IMR-90 (cell line): ENCODE measurements at regions not wholly inside any gene's neighbourhood (a gene's known extent, or its start where the extent isn't known, plus 50 kb on each side); places are given as distances from the start of the nearest gene placed in this dataset.

Source experiments
- ATAC-seq: fragments of 200-7000 bp; cut with Tn5 transposase; 2 replicates; pipeline ENCODE4 v1.9.1; 2020; ENCODE audit warnings: low read depth, mild to moderate bottlenecking, moderate library complexity
- BruUV-seq: library from RNA; stranded (reverse); fragments of 400-500 nt; replicated peaks from 2 replicates; lab custom pipeline; 2021; lab: Mats Ljungman, UMichigan
- CTCF ChIA-PET: fragments of 300-600 bp; formaldehyde crosslinking; extraction: SDS; loops from one replicate; lab custom pipeline; 2021; ENCODE audit warnings: antibody characterized with exemption; lab: Yijun Ruan, JAX
- POLR2A ChIA-PET: fragments of 300-600 bp; sonication (Branson Sonifier 250); formaldehyde crosslinking; loops from one replicate; lab custom pipeline; 2022; ENCODE audit warnings: antibody characterized with exemption; ENCODE audit not compliant: unreplicated experiment; lab: Charles Lee
- DNase-seq: peaks from one replicate; pipeline ENCODE4 v3.0.0; 2013
- H2AFZ ChIP-seq: replicated peaks from 2 replicates; pipeline ENCODE3; 2013; ENCODE audit warnings: low read length, mild to moderate bottlenecking; ENCODE audit not compliant: poor library complexity
- H2AK5ac ChIP-seq: 2 replicates; pipeline ENCODE4 v1.6.1; 2013; ENCODE audit warnings: low read depth, low read length, inconsistent platforms
- H2AK9ac ChIP-seq: replicated peaks from 2 replicates; pipeline ENCODE3; 2013; ENCODE audit warnings: mild to moderate bottlenecking, low read depth, low read length, moderate library complexity; ENCODE audit not compliant: poor library complexity
- H2BK120ac ChIP-seq: 2 replicates; pipeline ENCODE4 v1.6.1; 2013; ENCODE audit warnings: low read depth, low read length, inconsistent platforms
- H2BK15ac ChIP-seq: 3 replicates; pipeline ENCODE4 v1.6.1; 2013; ENCODE audit warnings: low read depth, low read length, inconsistent platforms
- H2BK20ac ChIP-seq: 2 replicates; pipeline ENCODE4 v1.6.1; 2013; ENCODE audit warnings: low read depth, mild to moderate bottlenecking, inconsistent platforms, low read length, moderate library complexity
- H2BK5ac ChIP-seq: 2 replicates; pipeline ENCODE4 v1.6.1; 2013; ENCODE audit warnings: mild to moderate bottlenecking, low read depth, low read length, inconsistent platforms; ENCODE audit not compliant: poor library complexity, severe bottlenecking
- H3K14ac ChIP-seq: replicated peaks from 2 replicates; pipeline ENCODE4 v1.6.1; 2013; ENCODE audit warnings: low read depth, low read length, inconsistent platforms
- H3K18ac ChIP-seq: 2 replicates; pipeline ENCODE4 v1.6.1; 2013; ENCODE audit warnings: low read depth, low read length, control low read depth
- H3K23ac ChIP-seq: 2 replicates; pipeline ENCODE4 v1.6.1; 2013; ENCODE audit warnings: low read depth, low read length, inconsistent platforms
- H3K27ac ChIP-seq: 2 replicates; pipeline ENCODE4 v1.5.1; 2013; ENCODE audit warnings: mild to moderate bottlenecking, control low read depth, low read length; ENCODE audit not compliant: insufficient read depth
- H3K27me3 ChIP-seq: 2 replicates; pipeline ENCODE4 v1.6.1; 2013; ENCODE audit warnings: low read length; ENCODE audit not compliant: control insufficient read depth, insufficient read depth
- H3K36me3 ChIP-seq: 2 replicates; pipeline ENCODE4 v1.6.1; 2013; ENCODE audit warnings: low read length, mixed read lengths; ENCODE audit not compliant: control insufficient read depth, insufficient read depth
- H3K4ac ChIP-seq: 2 replicates; pipeline ENCODE4 v1.6.1; 2013; ENCODE audit warnings: low read depth, low read length, inconsistent platforms
- H3K4me1 ChIP-seq: 2 replicates; pipeline ENCODE4 v1.6.1; 2013; ENCODE audit warnings: low read length, mixed read lengths; ENCODE audit not compliant: control insufficient read depth, insufficient read depth
- H3K4me2 ChIP-seq: 2 replicates; pipeline ENCODE4 v1.6.1; 2013; ENCODE audit warnings: low read depth, mild to moderate bottlenecking, control low read depth, low read length, moderate library complexity
- H3K4me3 ChIP-seq: 2 replicates; pipeline ENCODE4 v1.5.1; 2013; ENCODE audit warnings: low read depth, mild to moderate bottlenecking, control low read depth, low read length, moderate library complexity; ENCODE audit not compliant: insufficient read depth
- H3K56ac ChIP-seq: 2 replicates; pipeline ENCODE4 v1.6.1; 2013; ENCODE audit warnings: low read length, inconsistent platforms; ENCODE audit not compliant: insufficient read depth; ENCODE audit errors: extremely low read depth
- H3K79me1 ChIP-seq, 2 experiments: 2 replicates each; pipeline ENCODE4 v1.6.1; 2013; ENCODE audit warnings: low read length in 2 of 2, inconsistent platforms in 1 of 2, low read depth in 1 of 2
- H3K9ac ChIP-seq: 2 replicates; pipeline ENCODE4 v1.6.1; 2013; ENCODE audit warnings: low read depth, low read length, control low read depth
- H3K9me1 ChIP-seq: 2 replicates; pipeline ENCODE4 v1.6.1; 2013; ENCODE audit warnings: low read length, inconsistent platforms; ENCODE audit not compliant: insufficient read depth
- H3K9me3 ChIP-seq: 2 replicates; pipeline ENCODE4 v1.6.1; 2013; ENCODE audit warnings: low read length; ENCODE audit not compliant: control insufficient read depth, insufficient read depth
- H4K20me1 ChIP-seq: 2 replicates; pipeline ENCODE4 v1.6.1; 2013; ENCODE audit warnings: low read length, inconsistent platforms; ENCODE audit not compliant: insufficient read depth
- H4K5ac ChIP-seq: 2 replicates; pipeline ENCODE4 v1.6.1; 2013; ENCODE audit warnings: mild to moderate bottlenecking, low read depth, low read length, control low read depth
- H4K8ac ChIP-seq, 2 experiments: 2 replicates each; pipeline ENCODE4 v1.6.1; 2013; ENCODE audit warnings: low read depth in 2 of 2, low read length in 2 of 2, control low read depth in 1 of 2, inconsistent platforms in 1 of 2
- H4K91ac ChIP-seq: 2 replicates; pipeline ENCODE4 v1.6.1; 2013; ENCODE audit warnings: low read depth, low read length, inconsistent platforms; ENCODE audit not compliant: insufficient read depth
- BHLHE40 ChIP-seq: fragments of 150-350 bp; IDR thresholded peaks from 2 replicates; pipeline ENCODE4 v1.6.1; 2016; ENCODE audit warnings: mild to moderate bottlenecking, low read depth, low read length
- CTCF ChIP-seq: conservative IDR thresholded peaks from 2 replicates; pipeline ENCODE4 v1.5.1; 2012; ENCODE audit warnings: mild to moderate bottlenecking, low read depth, low read length, improper control_type of control experiment
- MAZ ChIP-seq: IDR thresholded peaks from 2 replicates; pipeline ENCODE4 v1.6.1; 2012; ENCODE audit warnings: low read depth, mild to moderate bottlenecking, low read length, improper control_type of control experiment, moderate library complexity, borderline replicate concordance
- MXI1 ChIP-seq: IDR thresholded peaks from 2 replicates; pipeline ENCODE4 v1.6.1; 2012; ENCODE audit warnings: low read depth, mild to moderate bottlenecking, low read length, moderate library complexity, borderline replicate concordance
- NFE2L2 ChIP-seq: fragments of 150-350 bp; IDR thresholded peaks from 2 replicates; pipeline ENCODE4 v1.6.1; 2016; ENCODE audit warnings: low read depth, mild to moderate bottlenecking, low read length
- RAD21 ChIP-seq: IDR thresholded peaks from 2 replicates; pipeline ENCODE4 v1.6.1; 2012; ENCODE audit warnings: low read length, improper control_type of control experiment
- SMC3 ChIP-seq: fragments of 150-350 bp; IDR thresholded peaks from 2 replicates; pipeline ENCODE4 v1.6.1; 2016; ENCODE audit warnings: low read depth, mild to moderate bottlenecking, antibody characterized with exemption, low read length, moderate library complexity
- WGBS, 2 experiments: methylation state at CpG; one replicate each; pipeline versions ENCODE4 v1.1.5 to v1.1.7; 2013; ENCODE audit warnings: missing lambda C conversion rate in 2 of 2; ENCODE audit not compliant: insufficient read length in 1 of 2; ENCODE audit errors: extremely low coverage in 2 of 2; 5-methylcytosine and 5-hydroxymethylcytosine counted together
- dilution Hi-C: fragments of 300-500 bp; cut with HindIII; formaldehyde crosslinking; loops from one replicate; pipeline ENCODE4 v1.14.3; 2018; ENCODE audit warnings: low sequenced_read_pairs; ENCODE audit not compliant: unreplicated experiment
- in situ Hi-C: fragments of 300-500 bp; cut with MboI; formaldehyde crosslinking; loops from 3 replicates; pipeline ENCODE4 v1.14.3; 2019; ENCODE audit warnings: low sequenced_read_pairs, inconsistent platforms, mixed read lengths
- intact Hi-C: fragments of 100-400 bp; cut with micrococcal nuclease; formaldehyde crosslinking; loops from 2 replicates; pipeline ENCODE4 v1.10.0; 2022

- dilution Hi-C loops, result no loop called here
- no peak overlapping the region for H3K4ac ChIP-seq
- intact Hi-C loops, result no loop called here
- no peak overlapping the region for H3K18ac ChIP-seq
- H2BK5ac ChIP-seq, result no peak overlapping the region
- H3K9ac ChIP-seq, result no peak overlapping the region
- no peak overlapping the region for H3K27ac ChIP-seq
- H3K79me1 ChIP-seq, result no peaks in the 10 kb centered on the region
- ChIA-PET POLR2A (no interaction called here), CTCF (no interaction called here)
- H3K23ac ChIP-seq, result no peak overlapping the region
- H3K27me3 ChIP-seq, result no peaks in the 10 kb centered on the region
- BruUV-seq, result no TSS peak
- H4K5ac ChIP-seq, result no peak overlapping the region
- TF ChIP-seq CTCF (no peak), SMC3 (no peak), NFE2L2 (no peak), MXI1 (no peak), BHLHE40 (no peak), RAD21 (no peak), MAZ (no peak)
- no peak overlapping the region for H2BK15ac ChIP-seq
- H3K9me3 ChIP-seq, result 0 out of 2 replicates have a peak, but pooled peaks cover 1% of the 10 kb centered on the region
- no peak overlapping the region for H3K56ac ChIP-seq
- DNase-seq (no peak), ATAC-seq (no peak)
- in situ Hi-C loops, result no loop called here
- H2BK120ac ChIP-seq, result no peak overlapping the region
- H3K4me1 ChIP-seq, result no peaks in the 10 kb centered on the region
- H2AK5ac ChIP-seq, result no peak overlapping the region
- H3K4me3 ChIP-seq, result no peak overlapping the region
- WGBS, 2 experiments, result no CpG with 5 or more reads among the region's 5 CpGs
- H3K36me3 ChIP-seq, result no peaks in the 10 kb centered on the region
- H4K8ac ChIP-seq, result no peak overlapping the region
- H2AFZ ChIP-seq, result no peak overlapping the region
- H3K14ac ChIP-seq, result no peak overlapping the region
- H3K4me2 ChIP-seq, result no peak overlapping the region
- no peaks in the 10 kb centered on the region for H4K20me1 ChIP-seq
- no peak overlapping the region for H2BK20ac ChIP-seq
- no peaks in the 10 kb centered on the region for H3K9me1 ChIP-seq
- H2AK9ac ChIP-seq, result no peak overlapping the region
- no peak overlapping the region for H4K91ac ChIP-seq
Measured at GRCh38 chr3:118544458-118544857, 490.2 kb downstream of the IGSF11 start.
